Esophagus muscularis mucosa (tissue), 4 donors: ENCODE measurements at regions not wholly inside any gene's neighbourhood (a gene's known extent, or its start where the extent isn't known, plus 50 kb on each side); places are given as distances from the start of the nearest gene placed in this dataset.

Source experiments
- DNase-seq: peaks from one replicate; pipeline ENCODE4 v3.0.0-alpha.2; 2017; ENCODE audit errors: extremely low spot score
- H3K27ac ChIP-seq, 4 donors: fragments of 200-600 bp; sonication (generic); replicated peaks in 1 of 4; 1 replicate in 3 of 4; 2 replicates in 1 of 4; pipeline ENCODE4 v1.5.1; 2016 to 2019; ENCODE audit warnings: mild to moderate bottlenecking in 1 of 4
- H3K27me3 ChIP-seq, 4 donors: fragments of 200-600 bp; sonication (generic); one replicate each; pipeline versions ENCODE4 v1.5.1 to v1.6.0; 2016 to 2019
- H3K36me3 ChIP-seq, 4 donors: fragments of 200-600 bp; sonication (generic); one replicate each; pipeline ENCODE4 v1.5.1; 2016 to 2019
- H3K4me1 ChIP-seq, 4 donors: fragments of 200-600 bp; sonication (generic); one replicate each; pipeline ENCODE4 v1.5.1; 2016 to 2019
- H3K4me3 ChIP-seq, 4 donors: fragments of 200-600 bp; sonication (generic); 1 replicate in 2 of 4; 2 replicates in 2 of 4; pipeline ENCODE4 v1.5.1; 2016 to 2019; ENCODE audit warnings: mild to moderate bottlenecking in 4 of 4, moderate library complexity in 1 of 4
- H3K9me3 ChIP-seq, 4 donors: fragments of 200-600 bp; sonication (generic); 1 replicate in 3 of 4; 2 replicates in 1 of 4; pipeline ENCODE4 v1.5.1; 2016 to 2019
- CTCF ChIP-seq, 3 experiments: fragments of 200-600 bp in 2 of 3; fragments of 450-650 bp in 1 of 3; sonication (generic) in 2 of 3; IDR thresholded peaks; one replicate each; pipeline ENCODE4 v1.5.1; 2017 to 2019; ENCODE audit warnings: antibody characterized with exemption in 3 of 3, mild to moderate bottlenecking in 2 of 3, moderate library complexity in 1 of 3
- EP300 ChIP-seq: sonication (generic); formaldehyde crosslinking; IDR thresholded peaks from one replicate; pipeline ENCODE4 v1.6.1; 2017; ENCODE audit warnings: antibody characterized with exemption
- POLR2A ChIP-seq: fragments of 450-650 bp; IDR thresholded peaks from one replicate; pipeline ENCODE4 v1.6.1; 2017; ENCODE audit warnings: antibody characterized with exemption, moderate library complexity, mild to moderate bottlenecking, low read depth
- POLR2AphosphoS5 ChIP-seq, 2 donors: sonication (generic); formaldehyde crosslinking; IDR thresholded peaks; one replicate each; pipeline ENCODE4 v1.6.1; 2017; ENCODE audit warnings: antibody characterized with exemption in 2 of 2
- WGBS: methylation state at CpG from one replicate; pipeline ENCODE4 v1.1.5; 2018; 5-methylcytosine and 5-hydroxymethylcytosine counted together
- intact Hi-C: fragments of 100-400 bp; cut with DNase I; formaldehyde crosslinking; loops from one replicate; pipeline ENCODE4 v1.15.1; 2023

- Histone ChIP-seq H3K36me3 (no peaks in the 10 kb centered on the region), H3K4me1 (no peaks in the 10 kb centered on the region), H3K9me3 (no peaks in the 10 kb centered on the region), H3K27ac (no peak overlapping the region), H3K27me3 (no peaks in the 10 kb centered on the region), H3K4me3 (no peak overlapping the region)
- no peak for DNase-seq
- no peak for TF ChIP-seq POLR2AphosphoS5 (IDR thresholded peaks at IDR 0.05)
- peak in 1 of 3 experiments; percentile 15 for TF ChIP-seq CTCF (IDR thresholded peaks at IDR 0.05)
- TF ChIP-seq POLR2A = no peak
- 75% methylated on average over 3 of the region's 3 CpGs for WGBS
- intact Hi-C loops = no loop called here
Measured at GRCh38 chr5:23405316-23406068, 101.9 kb upstream of the PRDM9 start.

DNA sequence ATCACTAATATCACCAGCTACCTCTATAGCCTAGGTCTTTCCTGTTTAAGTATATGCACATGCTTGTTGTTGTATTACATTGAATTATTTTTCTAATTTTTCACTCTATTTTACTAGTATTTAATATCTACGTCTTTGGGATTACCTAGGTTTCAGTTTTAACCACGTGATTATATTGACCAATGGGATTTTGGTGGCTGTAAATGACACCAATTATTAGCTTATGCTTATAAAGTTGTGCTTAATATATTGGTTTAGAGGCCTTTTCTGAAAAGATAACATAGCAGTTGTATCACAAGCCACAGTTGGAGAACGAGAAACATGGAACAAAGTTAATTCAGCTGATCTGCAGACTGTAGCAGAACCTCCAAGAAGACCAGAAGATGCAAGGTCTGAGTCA is 104.8 kb upstream of the PRDM9 start:
- intact Hi-C loops = no loop called here
- Histone ChIP-seq H3K4me3 (no peak overlapping the region), H3K27ac (no peak overlapping the region), H3K9me3 (no peaks in the 10 kb centered on the region), H3K27me3 (no peaks in the 10 kb centered on the region), H3K36me3 (no peaks in the 10 kb centered on the region), H3K4me1 (no peaks in the 10 kb centered on the region)
- no peak for DNase-seq
- WGBS = 65% methylated on average over 3 of the region's 3 CpGs
- TF ChIP-seq POLR2A = no peak
- TF ChIP-seq CTCF (IDR thresholded peaks at IDR 0.05) = no peak
- TF ChIP-seq EP300 = no peak
- no peak for TF ChIP-seq POLR2AphosphoS5 (IDR thresholded peaks at IDR 0.05)

- Histone ChIP-seq H3K36me3 (no peaks in the 10 kb centered on the region), H3K4me3 (no peak overlapping the region), H3K4me1 (no peaks in the 10 kb centered on the region), H3K27me3 (no peaks in the 10 kb centered on the region), H3K9me3 (no peaks in the 10 kb centered on the region), H3K27ac (no peak overlapping the region)
- 86% methylated on average over 5 of the region's 5 CpGs for WGBS
- no peak for DNase-seq
- intact Hi-C loops = no loop called here
- TF ChIP-seq CTCF (IDR thresholded peaks at IDR 0.05) (no peak), POLR2A (no peak), EP300 (no peak), POLR2AphosphoS5 (IDR thresholded peaks at IDR 0.05) (no peak)
Measured at GRCh38 chr5:23400951-23401350, 106.5 kb upstream of the PRDM9 start.

GRCh38 chr5:23396346-23396745 is 111.1 kb upstream of the PRDM9 start:
- Histone ChIP-seq H3K27me3 (no peaks in the 10 kb centered on the region), H3K36me3 (no peaks in the 10 kb centered on the region), H3K9me3 (peaks cover 0 to 6% (median 0%) of the 10 kb centered on the region in 4 donors), H3K27ac (no peak overlapping the region), H3K4me3 (no peak overlapping the region), H3K4me1 (no peaks in the 10 kb centered on the region)
- DNase-seq = no peak
- TF ChIP-seq EP300 (no peak), POLR2AphosphoS5 (IDR thresholded peaks at IDR 0.05) (no peak), POLR2A (no peak), CTCF (IDR thresholded peaks at IDR 0.05) (no peak)
- WGBS = 82% methylated on average over 2 of the region's 2 CpGs
- intact Hi-C loops = no loop called here
